ENCODE measurements at regions not wholly inside any gene's neighbourhood (a gene's known extent, or its start where the extent isn't known, plus 50 kb on each side); places are given as distances from the start of the nearest gene placed in this dataset.

DNA sequence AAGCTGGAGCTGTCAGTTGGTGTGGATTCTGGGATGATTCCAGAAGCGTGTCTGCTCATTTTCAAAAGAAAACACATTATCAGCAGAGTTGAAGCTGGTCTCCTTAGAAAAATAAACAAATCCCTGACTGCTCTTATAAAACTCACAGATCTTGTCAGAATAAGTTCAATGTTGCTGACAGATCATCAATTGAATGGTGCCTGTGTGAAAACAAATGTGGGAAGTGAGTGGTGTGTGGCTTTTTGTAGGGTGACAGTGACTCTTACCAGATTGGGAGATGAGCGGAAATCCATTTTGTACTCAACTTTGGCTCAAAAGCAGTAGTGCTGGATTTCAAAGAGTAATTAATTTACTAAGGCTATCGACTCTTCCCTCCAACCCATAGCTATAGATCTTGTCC, 807.8 kb downstream of the RAPGEF2 start:
- TF ChIP-seq POLR2A (IDR thresholded peaks at IDR 0.05) (no peak), POLR2AphosphoS5 (IDR thresholded peaks at IDR 0.05) (no peak), EP300 (IDR thresholded peaks at IDR 0.05) (no peak)
- TF ChIP-seq, protein P1, sequence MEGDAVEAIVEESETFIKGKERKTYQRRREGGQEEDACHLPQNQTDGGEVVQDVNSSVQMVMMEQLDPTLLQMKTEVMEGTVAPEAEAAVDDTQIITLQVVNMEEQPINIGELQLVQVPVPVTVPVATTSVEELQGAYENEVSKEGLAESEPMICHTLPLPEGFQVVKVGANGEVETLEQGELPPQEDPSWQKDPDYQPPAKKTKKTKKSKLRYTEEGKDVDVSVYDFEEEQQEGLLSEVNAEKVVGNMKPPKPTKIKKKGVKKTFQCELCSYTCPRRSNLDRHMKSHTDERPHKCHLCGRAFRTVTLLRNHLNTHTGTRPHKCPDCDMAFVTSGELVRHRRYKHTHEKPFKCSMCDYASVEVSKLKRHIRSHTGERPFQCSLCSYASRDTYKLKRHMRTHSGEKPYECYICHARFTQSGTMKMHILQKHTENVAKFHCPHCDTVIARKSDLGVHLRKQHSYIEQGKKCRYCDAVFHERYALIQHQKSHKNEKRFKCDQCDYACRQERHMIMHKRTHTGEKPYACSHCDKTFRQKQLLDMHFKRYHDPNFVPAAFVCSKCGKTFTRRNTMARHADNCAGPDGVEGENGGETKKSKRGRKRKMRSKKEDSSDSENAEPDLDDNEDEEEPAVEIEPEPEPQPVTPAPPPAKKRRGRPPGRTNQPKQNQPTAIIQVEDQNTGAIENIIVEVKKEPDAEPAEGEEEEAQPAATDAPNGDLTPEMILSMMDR (IDR thresholded peaks at IDR 0.05) = no peak

Data from upper lobe of left lung (tissue), 4 donors.